Superior temporal gyrus (tissue), 1 donor: ENCODE measurements at regions not wholly inside any gene's neighbourhood (a gene's known extent, or its start where the extent isn't known, plus 50 kb on each side); places are given as distances from the start of the nearest gene placed in this dataset.

Experiments
- DNase-seq: peaks from one replicate; pipeline ENCODE4 v3.0.0-alpha.2; 2016; ENCODE audit errors: extremely low spot score

- no peak for DNase-seq
Measured at GRCh38 chr13:104086759-104087158, 1020.5 kb upstream of the SLC10A2 start.

- no peak for DNase-seq
Measured at GRCh38 chr13:104086210-104086609, 1020.0 kb upstream of the SLC10A2 start.

- no peak for DNase-seq
Measured at GRCh38 chr13:104085611-104086010, 1019.4 kb upstream of the SLC10A2 start.

GRCh38 chr13:104074326-104074725 lies 1008.1 kb upstream of the SLC10A2 start:
- DNase-seq, result no peak

GRCh38 chr13:104071806-104072205 lies 1005.6 kb upstream of the SLC10A2 start:
- DNase-seq, result no peak

GRCh38 chr13:104065328-104065727 lies 999.1 kb upstream of the SLC10A2 start:
- no peak for DNase-seq

- no peak for DNase-seq
Measured at GRCh38 chr13:104057861-104058260, 991.6 kb upstream of the SLC10A2 start.

GRCh38 chr13:104045907-104046306 lies 979.7 kb upstream of the SLC10A2 start:
- no peak for DNase-seq

- DNase-seq, result peak; percentile 22
Measured at GRCh38 chr13:104043184-104043583, 977.0 kb upstream of the SLC10A2 start.

GRCh38 chr13:104034891-104035290 lies 968.7 kb upstream of the SLC10A2 start:
- no peak for DNase-seq

GRCh38 chr13:104025303-104025702 lies 959.1 kb upstream of the SLC10A2 start:
- DNase-seq, result no peak

GRCh38 chr13:104024416-104025170 lies 958.4 kb upstream of the SLC10A2 start:
- no peak for DNase-seq

GRCh38 chr13:104021806-104022397 lies 955.7 kb upstream of the SLC10A2 start:
- DNase-seq, result no peak

- no peak for DNase-seq
Measured at GRCh38 chr13:104017317-104017716, 951.1 kb upstream of the SLC10A2 start.

- no peak for DNase-seq
Measured at GRCh38 chr13:104015646-104016396, 949.6 kb upstream of the SLC10A2 start.

- DNase-seq, result no peak
Measured at GRCh38 chr13:104014803-104015645, 948.8 kb upstream of the SLC10A2 start.

- no peak for DNase-seq
Measured at GRCh38 chr13:104011505-104012241, 945.5 kb upstream of the SLC10A2 start.

- DNase-seq, result no peak
Measured at GRCh38 chr13:104008541-104009435, 942.6 kb upstream of the SLC10A2 start.

GRCh38 chr13:104008075-104008474 lies 941.9 kb upstream of the SLC10A2 start:
- no peak for DNase-seq

- DNase-seq, result no peak
Measured at GRCh38 chr13:104006625-104007075, 940.4 kb upstream of the SLC10A2 start.
